Heart right ventricle (tissue), 16 donors: ENCODE measurements at regions not wholly inside any gene's neighbourhood (a gene's known extent, or its start where the extent isn't known, plus 50 kb on each side); places are given as distances from the start of the nearest gene placed in this dataset.

ENCODE experiments used
- ATAC-seq, 8 donors: fragments of 200-7000 bp; cut with Tn5 transposase; one replicate each; pipeline ENCODE4 v1.9.1; 2020; ENCODE audit warnings: mild to moderate bottlenecking in 8 of 8, moderate library complexity in 8 of 8, moderate number of reproducible peaks in 1 of 8
- DNase-seq, 2 donors: peaks; one replicate each; pipeline ENCODE4 v3.0.0-alpha.2; 2020
- H3K27ac ChIP-seq, 10 donors: fragments of 200-600 bp; sonication (generic) in 2 of 10; one replicate each; pipeline versions ENCODE4 v1.5.0 to v1.8.0; 2020 to 2022; ENCODE audit warnings: mild to moderate bottlenecking in 3 of 10
- H3K27me3 ChIP-seq, 7 donors: fragments of 200-600 bp; one replicate each; pipeline ENCODE4 v1.8.0; 2021 to 2022; ENCODE audit warnings: mild to moderate bottlenecking in 2 of 7
- H3K36me3 ChIP-seq, 9 donors: fragments of 200-600 bp; sonication (generic) in 1 of 9; one replicate each; pipeline versions ENCODE4 v1.5.0 to v1.8.0; 2020 to 2022; ENCODE audit warnings: mild to moderate bottlenecking in 2 of 9
- H3K4me1 ChIP-seq, 9 donors: fragments of 200-600 bp; sonication (generic) in 1 of 9; one replicate each; pipeline versions ENCODE4 v1.5.0 to v1.8.0; 2020 to 2022; ENCODE audit warnings: mild to moderate bottlenecking in 4 of 9
- H3K4me3 ChIP-seq, 10 donors: fragments of 200-600 bp; sonication (generic) in 2 of 10; one replicate each; pipeline versions ENCODE4 v1.5.0 to v1.8.0; 2020 to 2022; ENCODE audit warnings: mild to moderate bottlenecking in 7 of 10, moderate library complexity in 2 of 10
- H3K9me3 ChIP-seq, 11 donors: fragments of 200-600 bp in 10 of 11; sonication (generic) in 2 of 11; one replicate each; pipeline versions ENCODE4 v1.5.0 to v1.8.0; 2013 to 2022; ENCODE audit warnings: mild to moderate bottlenecking in 2 of 11, control low read depth in 1 of 11, moderate library complexity in 1 of 11
- CTCF ChIP-seq, 9 donors: fragments of 200-600 bp; sonication (generic) in 2 of 9; IDR thresholded peaks; one replicate each; pipeline versions ENCODE4 v1.5.0 to v1.8.0; 2021 to 2022; ENCODE audit warnings: antibody characterized with exemption in 9 of 9, mild to moderate bottlenecking in 5 of 9, moderate library complexity in 1 of 9
- WGBS, 2 donors: extraction: QIAGEN DNeasy Blood & Tissue Kit; methylation state at CpG; one replicate each; pipeline ENCODE4 v1.1.7; 2013; ENCODE audit warnings: inconsistent platforms in 1 of 2; 5-methylcytosine and 5-hydroxymethylcytosine counted together
- intact Hi-C, 10 donors: fragments of 100-400 bp; cut with DNase I; formaldehyde crosslinking; loops; one replicate each; pipeline versions ENCODE4 v1.11.1 to v1.14.2; 2022
- donor health status: Arrhythmogenic right ventricular cardiomyopathy.
- donor health status: ischemic (EF 13 %, LVEDD 7.1; RV severe dilation, severe dysfunction).
- donor health status: healthy with polysubstance abuse.
- donor health status: DM: no; HTN: yes; CAD: no.
- donor health status: DM: no; HTN: no; CAD: no.
- donor health status: ischemic (EF 25% LVEDD 6.9; RV normal size, moderate dysfunction).
- donor health status: ischemic (EF 25% LVEDD 5.7; RV mildly dilated, moderate dysfunction).
- donor health status: healthy.
- donor health status: DM: yes; HTN: yes; CAD: no.
- donor health status: Ischemic cardiomyopathy.
- donor health status: ischemic (EF 35%, LVEDD 5.7; RV mildly dilated, moderate dysfunction).
- donor health status: nonischemic (EF 11% LVEDD 7.7; RV severe dilation, severe dysfunction).
- donor health status: DM: yes; HTN: yes; CAD: no.
- donor health status: PGD.
- donor health status: ischemic (EF 29% LVEDD 5.4; RV normal size, mild dysfunction).
- donor health status: nonischemic (EF 23%, LVEDD 6.1; RV moderate dilation, normal function).

- Histone ChIP-seq H3K4me1 (peaks cover 0 to 16% (median 6%) of the 10 kb centered on the region in 9 donors), H3K27me3 (no peaks in the 10 kb centered on the region), H3K4me3 (peak overlapping the region in 3 of 10 donors; percentile 6 to 20 (median 16)), H3K27ac (peak overlapping the region in 3 of 10 donors; percentile 16 to 46 (median 26)), H3K36me3 (no peaks in the 10 kb centered on the region), H3K9me3 (peaks cover 0 to 12% (median 0%) of the 10 kb centered on the region in 11 donors)
- WGBS, 2 donors: 49 to 55% methylated on average over 10 of the region's 10 CpGs
- DNase-seq (no peak), ATAC-seq (peak in 5 of 8 donors; percentile 17 to 81 (median 57))
- TF ChIP-seq CTCF (IDR thresholded peaks at IDR 0.05): no peak
- intact Hi-C loops: no loop called here
Measured at GRCh38 chr6:16985513-16986284, 116.2 kb upstream of the STMND1 start.

GRCh38 chr6:16982807-16983206 lies 119.0 kb upstream of the STMND1 start:
- 53 to 60% methylated on average over 3 of the region's 3 CpGs for WGBS, 2 donors
- ATAC-seq: peak in 4 of 8 donors; percentile 22 to 49 (median 42)

GRCh38 chr6:16979677-16980370 lies 122.0 kb upstream of the STMND1 start:
- Histone ChIP-seq H3K9me3 (no peaks in the 10 kb centered on the region), H3K27me3 (peaks cover 0 to 19% (median 4%) of the 10 kb centered on the region in 7 donors), H3K4me1 (no peaks in the 10 kb centered on the region), H3K36me3 (no peaks in the 10 kb centered on the region), H3K4me3 (no peak overlapping the region), H3K27ac (no peak overlapping the region)
- no peak for ATAC-seq
- TF ChIP-seq CTCF (IDR thresholded peaks at IDR 0.05): no peak
- no peak for DNase-seq
- intact Hi-C loops: no loop called here
- 80 to 82% methylated on average over 7 of the region's 7 CpGs for WGBS, 2 donors

More at GRCh38 chr6:16982807-16983206, 119.0 kb upstream of the STMND1 start:
- no peak for TF ChIP-seq CTCF (IDR thresholded peaks at IDR 0.05)
- no peak for DNase-seq
- no peak overlapping the region for H3K4me3 ChIP-seq
- peaks cover 0 to 16% (median 6%) of the 10 kb centered on the region in 9 donors for H3K4me1 ChIP-seq
- peaks cover 0 to 13% (median 0%) of the 10 kb centered on the region in 7 donors for H3K27me3 ChIP-seq
- no peaks in the 10 kb centered on the region for H3K9me3 ChIP-seq
- no peak overlapping the region for H3K27ac ChIP-seq
- intact Hi-C loops: no loop called here
- H3K36me3 ChIP-seq: no peaks in the 10 kb centered on the region

GRCh38 chr6:16978686-16979085 lies 123.2 kb upstream of the STMND1 start:
- ATAC-seq: no peak
- no peak for TF ChIP-seq CTCF (IDR thresholded peaks at IDR 0.05)
- H3K27ac ChIP-seq: no peak overlapping the region
- no peaks in the 10 kb centered on the region for H3K9me3 ChIP-seq
- H3K36me3 ChIP-seq: no peaks in the 10 kb centered on the region
- intact Hi-C loops: no loop called here
- no peak for DNase-seq
- peaks cover 0 to 19% (median 9%) of the 10 kb centered on the region in 7 donors for H3K27me3 ChIP-seq
- H3K4me3 ChIP-seq: no peak overlapping the region
- H3K4me1 ChIP-seq: no peaks in the 10 kb centered on the region
